ENCODE measurements at regions not wholly inside any gene's neighbourhood (a gene's known extent, or its start where the extent isn't known, plus 50 kb on each side); places are given as distances from the start of the nearest gene placed in this dataset.

DNA sequence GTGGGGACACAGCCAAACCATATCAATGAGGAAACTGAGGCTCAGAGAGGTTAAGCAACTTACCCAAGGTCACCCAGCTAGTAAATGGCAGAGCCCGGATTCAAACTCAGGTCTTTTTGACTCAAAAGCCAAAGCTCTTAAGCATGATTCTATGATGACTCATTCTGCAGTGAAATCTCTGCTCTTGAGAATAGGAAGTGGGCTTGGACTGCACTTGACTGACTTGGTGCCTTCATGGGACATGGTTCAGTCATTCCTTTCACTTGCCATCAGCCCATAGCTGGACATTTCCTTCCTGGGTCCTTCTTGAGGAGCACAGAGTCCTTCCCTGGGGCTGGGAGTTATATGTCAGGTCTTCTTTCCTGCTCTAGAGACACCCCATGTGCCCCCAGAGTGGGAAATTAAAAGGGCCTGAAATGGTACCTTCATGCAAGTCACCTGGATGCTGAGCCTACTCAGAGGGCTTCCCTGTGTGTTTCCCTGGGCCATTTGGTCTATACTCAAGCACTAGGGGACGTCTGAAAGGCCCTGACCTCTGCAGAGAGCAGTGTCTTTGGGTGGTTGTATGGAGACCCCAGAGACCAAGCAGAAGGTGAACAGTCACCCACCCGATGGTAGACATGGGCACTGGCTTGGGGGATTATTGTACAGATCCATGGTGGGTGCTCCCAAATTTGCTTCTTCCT, 62.4 kb upstream of the SDK1 start:
- no peak for FAIRE-seq

DNA sequence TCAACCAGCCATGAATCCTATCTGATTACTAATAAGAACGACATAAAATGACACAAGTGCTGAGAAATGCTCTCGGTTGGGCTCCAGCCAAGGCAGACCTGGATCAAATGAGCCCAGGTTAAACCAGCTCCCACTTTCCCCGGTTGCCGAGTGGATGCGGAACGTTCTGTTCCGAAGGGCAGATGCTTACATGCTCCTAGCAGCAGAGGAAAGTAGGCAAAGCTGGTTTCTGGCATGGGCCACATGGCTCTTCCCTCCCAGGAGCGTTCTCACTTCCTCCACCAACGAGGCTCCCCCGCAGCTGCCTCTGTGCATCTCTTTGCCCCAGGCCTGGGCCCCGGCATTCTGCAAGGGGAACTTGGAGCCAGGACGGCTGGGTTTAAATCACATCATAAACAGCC, 61.8 kb upstream of the SDK1 start:
- FAIRE-seq, result no peak

- FAIRE-seq, result no peak
Measured at GRCh38 chr7:3240826-3241430, 60.1 kb upstream of the SDK1 start.

GRCh38 chr7:3241686-3242258, 59.3 kb upstream of the SDK1 start:
- no peak for FAIRE-seq

GRCh38 chr7:3242398-3242972, 58.6 kb upstream of the SDK1 start:
- FAIRE-seq, result no peak

GRCh38 chr7:3243256-3243655, 57.8 kb upstream of the SDK1 start:
- FAIRE-seq, result no peak

GRCh38 chr7:3243680-3244079, 57.4 kb upstream of the SDK1 start:
- FAIRE-seq, result no peak

- no peak for FAIRE-seq
Measured at GRCh38 chr7:3244241-3244814, 56.7 kb upstream of the SDK1 start.

GRCh38 chr7:3245077-3245476, 56.0 kb upstream of the SDK1 start:
- FAIRE-seq, result no peak

DNA sequence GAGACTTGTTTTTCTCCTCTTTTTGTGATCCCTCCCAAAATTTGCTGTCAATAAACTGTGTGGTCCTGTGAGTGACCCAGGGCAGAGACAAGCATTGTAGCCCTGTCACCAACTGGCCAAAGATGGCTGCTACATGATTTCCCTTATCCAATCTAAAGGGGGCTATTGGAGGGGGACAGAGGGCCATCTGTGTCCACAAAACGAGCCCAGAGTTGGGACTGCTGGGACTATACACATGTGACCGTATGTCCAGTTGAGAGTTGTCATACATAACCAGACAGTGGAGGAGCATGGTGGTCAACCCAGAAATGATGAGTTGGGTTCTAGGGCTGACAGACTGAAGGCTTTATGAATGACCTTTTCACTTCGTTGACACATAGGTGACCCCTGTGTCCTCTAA, 55.3 kb upstream of the SDK1 start:
- no peak for FAIRE-seq

GRCh38 chr7:3246127-3246526, 54.9 kb upstream of the SDK1 start:
- FAIRE-seq, result no peak

- no peak for FAIRE-seq
Measured at GRCh38 chr7:3246651-3247050, 54.4 kb upstream of the SDK1 start.

DNA sequence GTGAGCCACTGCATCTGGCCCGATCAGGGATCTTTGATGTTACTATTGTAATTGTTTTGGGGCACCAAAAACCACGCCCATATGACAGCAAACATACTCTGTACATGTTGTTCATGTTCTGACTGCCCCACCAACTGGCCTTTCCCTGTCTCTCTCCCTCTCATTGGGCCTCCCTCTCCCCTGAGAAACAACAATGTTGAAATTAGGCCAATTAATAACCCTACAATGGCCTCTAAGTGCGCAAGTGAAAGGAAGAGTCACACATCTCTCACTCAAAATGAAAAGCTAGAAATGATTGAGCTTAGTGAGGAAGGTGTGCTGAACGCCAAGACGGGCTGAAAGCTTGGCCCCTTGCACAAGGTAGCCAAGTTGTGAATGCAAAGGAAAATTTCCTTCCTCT, 50.3 kb upstream of the SDK1 start:
- FAIRE-seq, result no peak

Data from islet of Langerhans (tissue), 1 donor.